NCI-H526 (cell line): ENCODE measurements at regions not wholly inside any gene's neighbourhood (a gene's known extent, or its start where the extent isn't known, plus 50 kb on each side); places are given as distances from the start of the nearest gene placed in this dataset.

Experiments
- DNase-seq, 2 experiments: peaks; one replicate each; lab custom pipeline; 2025; lab: John Stamatoyannopoulos, UW

GRCh38 chr2:15082105-15083058, 449.9 kb downstream of the LRATD1 start:
- DNase-seq = no peak

DNA sequence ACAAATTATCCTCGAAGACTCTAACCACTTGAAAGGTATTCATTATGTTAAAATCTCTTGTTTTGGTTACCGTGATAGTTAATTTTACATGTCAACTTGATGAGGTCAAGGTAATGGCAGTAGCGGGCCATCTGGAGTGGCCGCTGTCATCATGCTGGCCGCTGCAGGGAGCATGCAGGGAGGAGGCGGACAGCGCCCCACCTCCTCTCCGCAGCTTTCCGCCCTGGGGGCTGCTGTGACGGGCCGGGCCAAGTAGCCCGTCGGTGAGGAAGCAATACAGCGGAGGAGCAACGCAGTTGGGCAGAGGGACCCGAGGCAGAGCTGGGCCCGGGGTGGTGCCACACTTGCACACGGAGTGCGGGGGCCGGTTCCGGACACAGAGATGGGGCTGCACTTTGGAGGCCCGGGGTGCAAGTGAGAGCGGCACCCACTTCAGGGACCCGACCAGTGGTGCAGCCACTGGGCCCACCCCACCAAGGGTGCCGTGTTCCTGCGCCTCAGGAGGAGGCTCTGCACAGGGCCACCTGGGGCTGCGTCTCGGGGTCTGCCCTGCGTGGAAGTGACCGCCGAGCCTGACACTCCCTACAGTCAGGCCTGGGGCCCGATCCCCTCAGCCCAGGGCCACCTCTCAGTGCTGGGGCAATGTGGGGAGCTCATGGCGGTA, 452.4 kb downstream of the LRATD1 start:
- no peak for DNase-seq

- no peak for DNase-seq
Observed at GRCh38 chr2:15092181-15092580, 459.7 kb downstream of the LRATD1 start.

DNA sequence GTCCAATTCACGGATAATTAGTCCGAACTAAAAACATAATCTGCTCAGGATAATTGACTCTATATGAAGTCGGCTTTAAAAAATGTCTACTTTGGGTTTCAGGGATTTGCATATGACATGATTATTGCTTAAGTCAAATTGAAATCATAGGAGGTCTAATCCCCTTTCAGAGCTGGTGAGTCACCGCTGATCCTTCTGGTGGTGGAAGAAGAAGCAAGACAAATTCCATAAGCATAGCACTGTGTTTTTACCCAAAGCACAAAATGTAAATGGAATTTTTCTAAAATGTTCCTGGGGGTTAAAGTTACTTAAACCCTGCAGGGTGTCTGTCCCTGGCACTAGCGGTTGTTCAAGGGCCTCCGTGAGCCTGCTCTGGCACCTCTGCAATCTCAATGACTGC, 460.2 kb downstream of the LRATD1 start:
- no peak for DNase-seq

- peak in 1 of 2 experiments; percentile 83 for DNase-seq
Observed at GRCh38 chr2:15094161-15094560, 461.6 kb downstream of the LRATD1 start.

DNA sequence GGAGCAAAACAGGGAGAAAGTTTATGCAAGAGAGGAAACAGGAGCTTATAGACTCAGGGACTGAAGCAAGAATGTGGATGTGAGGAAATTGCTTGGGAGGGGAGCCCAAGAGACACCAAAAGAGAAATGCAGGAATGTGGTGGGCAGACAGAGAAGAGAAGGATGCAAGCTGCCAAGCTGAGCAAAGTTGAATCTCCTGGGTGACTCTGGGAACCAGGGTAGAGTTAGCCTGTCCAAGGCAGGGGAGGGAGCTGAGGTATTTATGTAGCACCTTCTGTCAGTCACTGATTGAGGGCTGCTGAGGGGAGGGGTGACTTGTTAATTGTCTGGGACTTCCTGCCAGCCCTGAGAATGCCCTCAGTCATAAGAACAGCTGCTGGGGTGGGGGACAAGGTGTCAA, 464.3 kb downstream of the NBAS start:
- DNase-seq = no peak

GRCh38 chr2:15107137-15107536, 454.0 kb downstream of the NBAS start:
- no peak for DNase-seq

GRCh38 chr2:15111718-15112117, 449.4 kb downstream of the NBAS start:
- no peak for DNase-seq

- peak; percentile 92 to 95 for DNase-seq
Observed at GRCh38 chr2:15112216-15112615, 448.9 kb downstream of the NBAS start.

GRCh38 chr2:15115776-15116175, 445.4 kb downstream of the NBAS start:
- no peak for DNase-seq

- no peak for DNase-seq
Observed at GRCh38 chr2:15116830-15117229, 444.3 kb downstream of the NBAS start.
